Thoracic aorta (tissue), 2 donors: ENCODE measurements at regions not wholly inside any gene's neighbourhood (a gene's known extent, or its start where the extent isn't known, plus 50 kb on each side); places are given as distances from the start of the nearest gene placed in this dataset.

Source experiments
- ATAC-seq: fragments of 150-250 bp; one replicate; pipeline ENCODE4 v1.8.0; 2017; ENCODE audit warnings: low read depth; ENCODE audit not compliant: insufficient number of reproducible peaks, low FRiP score
- DNase-seq: peaks from one replicate; pipeline ENCODE4 v3.0.0-alpha.2; 2020; ENCODE audit warnings: low spot score
- H3K27ac ChIP-seq, 2 donors: fragments of 200-600 bp; sonication (generic); 1 replicate in 1 of 2; 2 replicates in 1 of 2; pipeline ENCODE4 v1.5.1; 2016; ENCODE audit warnings: mild to moderate bottlenecking in 2 of 2, moderate library complexity in 2 of 2
- H3K27me3 ChIP-seq: fragments of 200-600 bp; sonication (generic); replicated peaks from 2 replicates; pipeline ENCODE4 v1.6.0; 2016; ENCODE audit warnings: mild to moderate bottlenecking; ENCODE audit not compliant: insufficient read depth
- H3K36me3 ChIP-seq: fragments of 200-600 bp; sonication (generic); one replicate; pipeline ENCODE4 v1.5.1; 2016
- H3K4me1 ChIP-seq, 2 donors: fragments of 200-600 bp; sonication (generic); 1 replicate in 1 of 2; 2 replicates in 1 of 2; pipeline versions ENCODE4 v1.5.1 to v1.6.0; 2016; ENCODE audit warnings: low read depth in 2 of 2, mild to moderate bottlenecking in 1 of 2; ENCODE audit not compliant: control insufficient read depth in 1 of 2
- H3K4me3 ChIP-seq: fragments of 200-600 bp; sonication (generic); 2 replicates; pipeline ENCODE4 v1.5.1; 2016; ENCODE audit warnings: mild to moderate bottlenecking
- H3K9me3 ChIP-seq: fragments of 200-600 bp; sonication (generic); 2 replicates; pipeline ENCODE4 v1.5.1; 2016
- CTCF ChIP-seq: fragments of 200-600 bp; sonication (generic); IDR thresholded peaks from one replicate; pipeline ENCODE4 v1.5.1; 2019; ENCODE audit warnings: antibody characterized with exemption

GRCh38 chr3:178479860-178480259, 56.4 kb upstream of the KCNMB2 start:
- ATAC-seq (no peak), DNase-seq (no peak)
- Histone ChIP-seq H3K27ac (no peak overlapping the region), H3K36me3 (no peaks in the 10 kb centered on the region), H3K27me3 (no peaks in the 10 kb centered on the region), H3K4me3 (no peak overlapping the region), H3K4me1 (no peaks in the 10 kb centered on the region), H3K9me3 (no peaks in the 10 kb centered on the region)
- no peak for TF ChIP-seq CTCF

- Histone ChIP-seq H3K36me3 (no peaks in the 10 kb centered on the region), H3K4me1 (no peaks in the 10 kb centered on the region), H3K4me3 (no peak overlapping the region), H3K27ac (no peak overlapping the region), H3K9me3 (no peaks in the 10 kb centered on the region), H3K27me3 (no peaks in the 10 kb centered on the region)
- no peak for TF ChIP-seq CTCF
- no peak for ATAC-seq
- DNase-seq, result no peak
Observed at GRCh38 chr3:178480274-178480673, 56.0 kb upstream of the KCNMB2 start.

GRCh38 chr3:178480795-178481194, 55.4 kb upstream of the KCNMB2 start:
- no peaks in the 10 kb centered on the region for H3K9me3 ChIP-seq
- ATAC-seq, result no peak
- DNase-seq, result no peak
- TF ChIP-seq CTCF, result no peak
- no peaks in the 10 kb centered on the region for H3K36me3 ChIP-seq
- H3K27me3 ChIP-seq, result no peaks in the 10 kb centered on the region
- H3K4me1 ChIP-seq, result no peaks in the 10 kb centered on the region
- no peak overlapping the region for H3K27ac ChIP-seq
- no peak overlapping the region for H3K4me3 ChIP-seq

GRCh38 chr3:178482981-178483380, 53.3 kb upstream of the KCNMB2 start:
- DNase-seq (no peak), ATAC-seq (no peak)
- H3K27me3 ChIP-seq, result no peaks in the 10 kb centered on the region
- H3K4me3 ChIP-seq, result no peak overlapping the region
- no peaks in the 10 kb centered on the region for H3K9me3 ChIP-seq
- no peak overlapping the region for H3K27ac ChIP-seq
- no peaks in the 10 kb centered on the region for H3K36me3 ChIP-seq
- H3K4me1 ChIP-seq, result no peaks in the 10 kb centered on the region
- no peak for TF ChIP-seq CTCF

- ATAC-seq (no peak), DNase-seq (no peak)
- Histone ChIP-seq H3K4me3 (no peak overlapping the region), H3K4me1 (no peaks in the 10 kb centered on the region), H3K9me3 (no peaks in the 10 kb centered on the region), H3K27me3 (no peaks in the 10 kb centered on the region), H3K27ac (no peak overlapping the region), H3K36me3 (no peaks in the 10 kb centered on the region)
- TF ChIP-seq CTCF, result no peak
Observed at GRCh38 chr3:178483704-178484103, 52.5 kb upstream of the KCNMB2 start.
